Stimulated activated CD4-positive, alpha-beta T cell treated with anti-CD3 and anti-CD28 coated beads, TNF-alpha, amount 100 ng/mL, for 4 hours (primary cell): ENCODE measurements at regions not wholly inside any gene's neighbourhood (a gene's known extent, or its start where the extent isn't known, plus 50 kb on each side); places are given as distances from the start of the nearest gene placed in this dataset.
"Not testable (repeated sequence)": the region's sequence is repeated elsewhere in the genome, so short reads cannot be mapped to it uniquely, and the experiment has no call there.

Experiments
- DNase-seq, 3 experiments: peaks; one replicate each; pipeline ENCODE4 v3.0.0-alpha.2; 2020; ENCODE audit warnings: low read depth in 3 of 3

DNA sequence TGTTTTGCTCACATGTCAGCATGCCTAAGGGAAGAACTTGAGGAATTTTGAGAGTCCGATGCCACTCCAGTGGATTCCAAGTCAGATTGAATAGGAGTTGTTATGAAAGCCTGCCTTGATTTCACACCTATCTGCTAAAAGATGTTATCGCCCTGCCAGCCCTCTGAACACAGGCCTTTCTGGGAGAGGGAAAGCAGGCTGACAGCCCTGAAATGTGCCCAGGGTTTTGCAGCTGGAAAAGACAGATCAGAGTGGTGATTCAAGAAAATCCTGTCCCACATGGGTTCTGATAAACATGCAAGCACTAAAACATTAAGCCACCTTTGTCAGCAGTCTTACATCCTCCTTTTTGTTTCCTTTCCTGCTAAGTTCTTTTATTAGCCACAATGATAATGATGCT lies 1752.9 kb upstream of the CELF4 start:
- no peak for DNase-seq

DNA sequence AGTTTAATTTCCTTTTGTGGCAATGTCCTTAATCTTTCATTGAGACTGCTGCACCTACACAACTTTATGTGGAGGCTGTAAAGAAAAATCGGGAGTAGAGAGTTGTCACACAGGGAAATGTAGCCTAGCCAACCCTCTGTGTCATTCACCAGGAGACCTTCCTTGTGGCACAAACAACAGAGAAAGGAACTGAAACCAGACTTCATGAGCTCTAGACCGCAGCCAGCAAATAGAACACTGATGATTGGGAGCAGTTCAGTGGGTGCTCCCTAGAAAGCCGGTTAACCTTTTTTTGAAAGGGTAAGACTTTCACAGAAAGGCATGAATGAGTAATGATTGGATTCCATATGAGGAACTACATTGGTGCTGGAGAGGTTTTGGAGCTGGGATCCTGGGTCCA lies 1752.4 kb upstream of the CELF4 start:
- no peak for DNase-seq

DNA sequence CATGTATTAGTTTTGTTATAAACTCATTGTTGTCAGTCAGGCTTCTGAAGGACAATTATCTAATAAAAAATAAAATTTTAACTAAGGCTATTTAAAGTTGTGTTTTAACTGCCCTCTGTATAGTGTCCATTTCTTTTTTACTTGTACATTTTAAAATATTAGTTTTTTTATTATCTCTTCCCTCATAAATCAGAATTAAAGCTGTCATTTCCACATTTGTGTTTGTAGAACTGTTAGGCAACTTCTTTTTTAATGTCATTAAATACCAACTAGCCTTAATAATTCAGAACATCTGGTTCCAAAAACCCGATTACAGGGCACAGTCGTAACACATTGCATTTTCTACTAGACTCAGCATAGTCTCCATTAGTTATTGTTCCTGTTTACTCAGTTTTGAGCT lies 1749.0 kb upstream of the CELF4 start:
- no peak for DNase-seq

DNA sequence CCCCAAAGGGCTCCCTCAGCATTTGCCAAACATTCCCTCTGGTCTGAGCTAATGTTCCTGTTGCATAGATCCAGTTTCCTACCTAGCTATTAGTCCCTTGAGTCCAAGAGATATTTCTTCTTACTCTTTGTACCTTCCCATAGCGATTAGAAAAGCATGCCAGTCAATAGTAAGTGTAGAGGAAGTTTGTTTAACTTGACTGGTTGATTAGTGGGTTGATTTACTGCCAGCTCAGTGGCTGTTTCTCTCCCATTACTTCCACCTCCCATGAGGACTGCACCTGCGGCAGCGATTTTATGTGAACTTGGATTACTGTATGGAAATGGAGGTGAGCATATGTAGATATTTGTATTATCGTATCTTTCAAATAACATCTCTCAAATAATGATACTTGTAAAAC lies 1748.4 kb upstream of the CELF4 start:
- DNase-seq: no peak

DNA sequence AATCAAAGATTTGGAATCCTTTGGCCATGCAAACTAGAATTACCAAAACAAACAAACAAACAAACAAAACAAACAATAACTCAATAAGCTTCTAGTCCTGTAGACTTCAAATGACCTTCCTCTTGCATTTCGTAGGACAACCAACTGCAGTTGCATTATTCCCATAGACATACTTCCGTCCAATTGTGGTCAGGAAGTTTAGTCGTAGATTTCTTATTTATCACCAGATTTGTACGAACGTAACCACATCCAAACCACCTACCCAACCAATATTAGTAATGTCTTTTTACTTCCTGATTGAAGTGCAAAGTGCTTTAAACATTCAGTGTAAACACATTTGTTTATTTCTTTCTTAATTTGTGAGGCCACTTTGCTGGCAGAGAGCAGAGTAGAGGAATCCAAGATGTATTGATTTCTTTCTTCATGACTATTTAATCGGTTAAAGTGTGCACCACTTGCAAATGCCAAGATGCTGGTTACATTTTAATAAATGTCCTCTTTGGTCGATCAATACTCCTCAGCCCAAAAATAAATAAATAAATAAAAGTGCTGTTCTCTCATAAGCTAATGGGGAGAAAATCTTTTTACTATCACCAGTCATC lies 1745.6 kb upstream of the CELF4 start:
- no peak for DNase-seq

DNA sequence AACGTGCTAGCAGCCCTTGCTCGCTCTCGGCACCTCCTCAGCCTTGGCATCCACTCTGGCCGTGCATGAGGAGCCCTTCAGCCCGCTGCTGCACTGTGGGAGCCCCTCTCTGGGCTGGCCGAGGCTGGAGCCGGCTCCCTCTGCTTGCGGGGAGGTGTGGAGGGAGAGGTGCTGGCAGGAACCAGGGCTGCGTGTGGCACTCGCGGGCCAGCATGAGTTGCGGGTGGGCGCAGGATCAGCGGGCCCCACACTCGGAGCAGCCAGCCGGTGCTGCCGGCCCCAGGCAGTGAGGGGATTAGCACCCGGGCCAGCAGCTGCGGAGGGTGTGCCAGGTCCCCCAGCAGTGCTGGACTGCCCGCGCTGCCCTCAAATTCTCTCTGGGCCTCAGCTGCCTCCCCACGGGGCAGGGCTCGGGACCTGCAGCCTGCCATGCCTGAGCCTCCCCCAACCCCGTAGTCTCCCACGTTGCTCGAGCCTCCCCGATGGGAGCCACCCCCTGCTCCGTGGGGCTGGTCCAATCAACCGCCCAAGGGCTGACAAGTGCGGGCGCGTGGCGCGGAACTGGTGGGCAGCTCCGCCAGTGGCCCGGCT lies 1743.4 kb upstream of the CELF4 start:
- not testable (repeated sequence) for DNase-seq

DNA sequence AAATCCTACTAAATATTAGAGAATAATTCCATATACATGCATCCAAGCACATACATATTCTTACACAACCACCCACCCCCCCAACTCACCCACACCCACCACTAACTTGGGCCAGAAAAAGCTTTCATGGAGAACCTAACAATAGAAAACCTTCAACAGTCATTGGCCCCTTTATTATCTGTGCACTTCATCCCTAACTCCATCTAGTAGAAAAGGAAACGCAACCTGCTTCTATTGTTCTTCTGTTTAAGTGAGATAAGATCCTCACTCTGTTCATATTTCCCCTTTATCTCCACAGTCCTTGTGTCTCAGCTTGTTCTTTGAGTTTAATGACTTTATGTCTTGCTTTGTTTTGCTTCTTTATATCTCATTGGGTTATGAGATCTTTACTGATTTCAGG lies 1740.2 kb upstream of the CELF4 start:
- DNase-seq: no peak

DNA sequence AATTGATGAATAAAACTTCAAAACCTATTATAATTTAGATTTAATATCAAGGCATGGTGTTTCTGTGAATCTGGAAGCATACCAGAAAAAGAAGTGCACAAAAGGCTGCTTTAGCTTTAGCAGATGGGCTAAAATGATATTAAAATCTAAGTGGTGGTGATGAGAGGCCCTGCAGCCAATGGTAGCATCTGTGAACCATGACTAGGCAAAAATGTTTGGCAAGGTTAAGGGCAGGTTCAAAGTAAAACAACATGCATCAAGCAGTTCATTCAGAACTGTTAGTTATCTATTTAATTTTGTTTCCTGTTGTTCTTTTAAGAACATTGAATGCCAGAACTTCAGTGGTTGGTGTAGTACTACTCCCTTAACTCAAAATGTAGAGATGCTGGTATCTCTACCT lies 1736.9 kb upstream of the CELF4 start:
- DNase-seq: no peak

DNA sequence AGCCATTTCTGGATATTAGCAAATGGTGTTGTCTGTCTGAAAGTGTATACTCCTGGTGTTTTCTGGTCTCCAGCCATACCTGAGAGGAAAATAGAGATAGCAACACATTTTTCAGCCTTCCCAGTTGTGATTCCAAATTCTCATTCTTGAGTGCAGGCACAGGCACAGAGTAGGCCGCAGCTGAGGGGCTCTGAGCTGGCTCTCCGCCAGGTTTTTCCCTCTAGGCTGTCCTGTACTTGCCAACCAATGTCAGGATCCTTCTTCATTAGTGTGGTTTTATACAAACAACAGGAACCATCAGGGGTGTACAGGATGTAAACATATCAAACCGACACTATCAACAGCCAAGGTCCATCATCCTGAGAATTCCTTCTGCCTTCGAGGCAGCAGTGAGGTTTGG lies 1733.6 kb upstream of the CELF4 start:
- no peak for DNase-seq

DNA sequence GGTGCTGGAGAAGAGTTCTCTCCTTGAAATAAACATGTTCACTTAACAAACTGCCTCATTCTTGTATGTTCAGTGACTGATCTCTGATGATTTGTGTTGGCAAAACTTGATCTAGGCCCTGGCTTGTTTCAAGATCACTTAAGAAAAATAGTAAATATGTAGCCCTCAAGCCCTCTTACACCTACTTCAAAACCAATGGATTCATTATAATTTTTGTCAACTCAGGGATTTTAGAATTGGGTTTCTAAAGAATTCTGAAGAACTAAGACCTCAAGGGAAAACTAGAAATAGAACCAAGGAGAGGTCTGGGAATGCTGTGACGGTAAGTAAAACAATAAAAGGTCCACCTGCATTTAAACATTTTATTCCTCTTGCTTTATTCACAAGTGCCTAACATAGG lies 1731.6 kb upstream of the CELF4 start:
- no peak for DNase-seq

DNA sequence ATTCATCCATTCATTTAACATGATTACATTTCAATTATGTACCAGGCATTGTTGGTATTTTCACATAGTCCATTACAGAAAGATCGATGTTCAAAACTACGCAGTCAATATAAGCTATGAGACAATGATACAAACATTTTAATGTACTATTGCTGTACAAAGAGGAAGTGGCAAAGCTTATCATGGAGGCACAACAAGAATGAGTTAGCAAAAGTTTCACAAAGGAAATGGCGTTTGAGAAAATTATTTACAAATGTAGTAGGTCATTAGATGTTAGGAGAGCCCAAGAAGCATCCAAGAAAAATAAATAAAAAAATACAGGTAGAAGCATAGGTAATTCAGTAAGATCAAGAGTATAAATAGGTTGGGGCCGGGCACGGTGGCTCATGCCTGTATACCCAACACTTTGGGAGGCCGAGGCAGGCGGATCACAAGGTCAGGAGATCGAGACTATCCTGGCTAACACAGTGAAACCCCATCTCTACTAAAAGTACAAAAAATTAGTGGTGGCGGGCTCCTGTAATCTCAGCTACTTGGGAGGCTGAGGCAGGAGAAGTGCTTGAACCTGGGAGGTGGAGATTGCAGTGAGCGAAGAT lies 1730.8 kb upstream of the CELF4 start:
- no peak for DNase-seq

DNA sequence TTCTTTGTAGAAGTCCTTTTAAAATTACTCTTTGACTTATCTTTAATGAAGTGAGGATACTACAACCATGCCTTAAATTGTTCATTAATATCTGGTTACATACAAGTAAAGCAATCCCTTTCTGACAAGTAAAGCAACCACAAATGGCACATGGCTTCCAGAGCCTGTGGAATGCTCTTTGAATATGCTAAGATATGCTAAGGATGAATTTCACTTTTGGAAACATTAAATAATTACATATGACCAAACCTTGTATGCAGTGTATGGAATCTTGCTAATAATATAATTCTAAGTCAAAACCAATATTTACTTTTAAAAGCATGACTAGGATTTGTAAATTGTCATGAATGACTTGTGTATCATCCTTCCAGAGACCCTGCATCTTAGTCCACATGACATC lies 1711.2 kb upstream of the CELF4 start:
- DNase-seq: no peak

DNA sequence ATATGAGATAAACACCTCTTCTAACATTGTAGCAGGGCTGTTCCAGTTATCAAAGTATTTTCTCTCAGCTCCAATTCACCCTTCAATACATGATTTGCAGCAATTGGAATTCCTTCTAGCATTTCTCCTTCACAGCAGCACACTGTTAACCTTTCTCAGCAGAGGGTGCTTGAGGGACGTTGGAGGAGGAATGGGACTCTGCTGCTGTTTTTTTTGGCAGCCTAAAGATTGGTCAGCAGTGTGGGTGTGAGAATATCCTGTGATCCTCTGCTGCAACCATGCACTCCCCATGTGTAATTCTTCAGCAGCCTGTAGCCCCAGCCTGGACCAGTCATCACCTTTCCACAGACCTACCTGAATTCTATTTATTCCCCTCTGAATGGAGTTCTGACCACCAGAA lies 1708.9 kb upstream of the CELF4 start:
- DNase-seq: no peak

DNA sequence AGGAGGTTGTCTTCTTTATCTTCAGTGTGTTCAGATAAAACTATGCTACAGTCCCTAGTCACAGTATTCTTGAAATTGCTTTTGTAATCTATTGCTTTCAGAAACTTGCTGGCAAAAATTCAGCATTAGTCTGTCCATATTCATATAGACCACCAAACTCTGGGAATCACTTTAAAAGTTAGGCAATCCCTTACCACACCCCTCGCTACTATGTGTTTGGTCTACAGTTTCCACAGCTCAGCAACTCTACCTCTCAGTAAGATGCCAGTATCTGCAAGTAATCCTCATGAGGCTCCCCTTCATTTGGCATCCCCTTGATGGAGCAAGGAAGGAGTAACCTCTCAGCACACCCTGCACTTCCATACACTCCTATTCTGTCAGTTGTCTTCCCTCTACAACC lies 1706.6 kb upstream of the CELF4 start:
- DNase-seq: no peak

DNA sequence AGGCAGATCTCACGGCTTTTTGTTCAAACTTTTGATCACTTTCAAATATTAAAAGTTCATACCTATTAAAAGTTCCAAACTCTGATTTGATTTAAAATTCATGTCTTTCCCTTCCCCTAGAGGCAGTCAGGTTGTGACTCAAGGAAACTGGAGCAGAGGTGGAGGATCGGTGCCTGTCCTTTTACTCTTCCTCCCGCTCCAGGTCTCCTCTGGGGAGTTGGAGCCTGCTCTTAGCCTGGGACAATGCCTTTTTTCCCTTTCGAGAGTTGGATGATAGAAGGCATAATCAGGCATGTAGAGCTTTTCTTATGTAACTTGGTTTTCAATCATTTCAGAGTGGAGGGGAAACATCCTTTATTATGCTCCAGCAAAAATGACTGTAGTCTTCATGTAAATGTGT lies 1706.1 kb upstream of the CELF4 start:
- DNase-seq: no peak

DNA sequence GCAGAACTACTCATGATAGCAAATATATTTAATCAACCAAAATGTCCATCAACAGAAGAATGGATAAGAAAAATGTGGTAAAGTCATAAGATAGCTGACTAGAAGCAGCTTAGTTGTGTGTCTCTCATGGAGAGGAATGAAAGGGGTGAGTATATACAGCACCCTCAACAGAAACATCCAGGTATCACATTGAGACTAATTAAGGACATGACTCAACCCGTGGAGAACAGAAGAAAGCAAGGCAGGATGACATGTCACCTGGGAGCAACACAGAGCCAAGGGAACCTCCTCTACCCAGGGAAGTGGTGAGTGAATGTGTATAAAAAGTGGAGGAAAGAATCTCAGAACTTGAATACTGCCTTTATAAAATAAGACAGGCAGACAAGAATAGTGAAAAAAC lies 1695.0 kb upstream of the CELF4 start:
- no peak for DNase-seq

DNA sequence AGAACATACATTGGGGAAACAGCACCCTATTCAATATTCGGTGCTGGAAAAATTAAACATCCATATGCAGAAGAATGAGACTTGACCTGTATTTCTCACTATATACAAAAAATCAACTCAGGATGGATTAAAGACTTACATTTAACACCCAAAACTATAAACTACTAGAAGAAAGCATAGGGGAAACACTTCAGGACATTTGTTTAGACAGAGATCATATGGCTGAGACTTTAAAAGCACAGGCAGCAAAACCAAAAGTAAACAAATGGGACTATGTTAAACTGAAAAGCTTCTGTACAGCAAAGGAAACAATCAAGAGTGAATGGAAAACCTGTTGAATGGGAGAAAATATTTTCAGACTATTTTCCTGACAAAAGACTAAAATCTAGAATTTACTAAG lies 1694.1 kb upstream of the CELF4 start:
- no peak for DNase-seq

DNA sequence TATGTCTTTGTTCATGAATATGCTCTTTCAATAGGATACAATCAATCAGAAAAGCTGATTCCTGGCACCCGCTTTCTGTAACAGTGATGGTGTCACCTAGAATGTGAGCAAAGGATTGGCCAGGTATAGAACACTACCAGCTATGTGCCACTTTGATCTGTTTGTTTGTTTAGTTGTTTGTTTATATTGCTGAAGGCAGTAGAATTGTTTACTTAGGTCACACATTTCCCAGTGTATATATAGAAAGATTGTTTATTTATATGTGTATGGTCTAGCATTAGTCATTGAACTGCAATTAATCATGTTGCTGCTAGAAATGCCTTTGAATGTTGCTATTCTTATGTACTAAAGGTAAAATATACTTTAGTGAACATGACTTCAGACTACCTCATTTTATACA lies 1678.6 kb upstream of the CELF4 start:
- DNase-seq: no peak

DNA sequence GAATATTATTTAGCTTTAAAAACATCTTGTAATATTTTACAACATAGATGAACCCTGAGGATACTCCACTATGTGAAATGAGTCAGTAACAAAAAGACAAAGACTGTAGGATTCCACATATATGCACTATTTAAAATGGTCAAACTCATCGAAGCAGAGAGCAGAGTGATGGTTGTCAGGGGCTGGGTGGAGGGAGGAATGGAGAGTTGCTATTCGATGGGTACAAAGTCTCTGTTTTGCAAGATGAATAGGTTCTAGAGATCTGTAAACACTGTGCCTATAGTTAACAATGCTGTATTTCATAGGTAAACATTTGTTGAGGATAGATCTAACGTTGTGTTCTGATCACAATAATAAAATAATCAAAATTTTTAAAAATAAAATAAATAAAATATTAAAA lies 1675.9 kb upstream of the CELF4 start:
- no peak for DNase-seq

DNA sequence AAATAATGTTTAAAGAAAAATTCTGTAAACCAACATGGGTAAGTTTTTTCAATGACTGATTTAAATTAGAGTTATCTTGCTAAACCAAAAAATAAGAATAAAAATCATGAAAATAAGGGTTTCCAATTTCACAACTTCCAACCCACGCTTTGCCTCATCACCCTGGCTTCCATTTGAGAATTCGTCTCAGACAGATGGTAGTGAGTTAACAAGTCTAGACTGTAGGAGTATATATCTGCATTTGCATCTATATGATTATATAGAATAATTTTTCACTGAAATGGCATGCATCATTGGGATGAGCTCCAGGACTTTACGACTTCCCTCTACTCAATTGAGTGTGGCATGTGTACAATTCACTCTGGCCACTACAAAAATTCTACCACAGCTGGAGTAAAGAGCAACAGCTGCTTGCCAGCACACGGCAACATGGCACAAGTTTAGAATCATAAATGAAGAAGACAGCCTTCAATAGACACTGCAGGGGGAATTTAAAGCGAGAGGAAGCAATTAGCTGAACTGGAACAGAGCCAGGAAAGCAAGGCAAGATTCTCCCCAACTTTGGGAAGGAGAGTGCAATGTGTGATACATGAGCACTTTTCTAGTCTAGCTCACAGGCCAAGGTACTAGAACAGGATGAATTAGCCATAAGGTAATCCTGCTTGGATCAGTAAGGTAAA lies 1673.5 kb upstream of the CELF4 start:
- no peak for DNase-seq

DNA sequence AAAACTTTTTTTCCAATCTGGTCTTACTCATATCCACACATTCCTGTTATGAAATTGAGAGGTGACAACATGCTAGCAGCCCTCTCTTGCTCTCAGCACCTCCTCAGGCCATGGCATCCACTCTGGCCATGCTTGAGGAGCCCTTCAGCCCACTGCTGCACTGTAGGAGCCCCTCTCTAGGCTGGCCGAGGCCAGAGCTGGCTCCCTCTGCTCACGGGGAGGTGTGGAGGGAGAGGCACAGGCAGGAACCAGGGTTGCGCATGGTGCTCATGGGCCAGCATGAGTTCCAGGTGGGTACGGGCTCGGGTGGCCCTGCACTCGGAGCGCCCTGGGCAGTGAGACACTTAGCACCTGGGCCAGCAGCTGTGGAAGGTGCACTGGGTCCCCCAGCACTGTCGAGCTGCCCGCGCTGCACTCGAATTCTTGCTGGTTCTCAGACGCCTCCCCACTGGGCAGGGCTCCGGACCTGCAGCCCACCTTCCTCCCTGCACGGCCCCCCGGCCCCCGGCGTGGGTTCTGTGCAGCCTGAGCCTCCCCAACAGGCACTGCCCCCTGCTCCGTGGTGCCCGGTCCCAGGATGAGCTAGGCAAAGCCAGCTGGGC lies 1669.6 kb upstream of the CELF4 start:
- no peak for DNase-seq

DNA sequence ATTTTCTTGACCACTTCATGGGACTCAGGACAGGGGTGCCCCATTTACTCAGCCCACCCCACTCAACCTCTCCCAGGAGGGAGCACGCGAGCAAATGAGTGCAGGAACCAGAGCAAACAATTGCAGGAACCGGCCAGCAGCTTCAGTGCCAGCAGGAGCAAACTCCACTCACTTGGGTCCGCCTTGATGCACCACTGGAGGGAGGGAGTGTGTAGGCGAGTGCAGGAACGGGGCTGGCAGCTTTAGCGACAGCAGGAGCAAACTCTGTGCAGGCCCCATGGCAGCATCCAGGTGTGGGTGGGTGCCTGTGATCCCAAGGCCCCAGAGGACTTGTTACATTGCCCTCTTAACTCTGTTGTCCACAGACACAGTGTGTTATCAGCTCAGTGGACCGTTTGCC lies 1667.3 kb upstream of the CELF4 start:
- DNase-seq: no peak

DNA sequence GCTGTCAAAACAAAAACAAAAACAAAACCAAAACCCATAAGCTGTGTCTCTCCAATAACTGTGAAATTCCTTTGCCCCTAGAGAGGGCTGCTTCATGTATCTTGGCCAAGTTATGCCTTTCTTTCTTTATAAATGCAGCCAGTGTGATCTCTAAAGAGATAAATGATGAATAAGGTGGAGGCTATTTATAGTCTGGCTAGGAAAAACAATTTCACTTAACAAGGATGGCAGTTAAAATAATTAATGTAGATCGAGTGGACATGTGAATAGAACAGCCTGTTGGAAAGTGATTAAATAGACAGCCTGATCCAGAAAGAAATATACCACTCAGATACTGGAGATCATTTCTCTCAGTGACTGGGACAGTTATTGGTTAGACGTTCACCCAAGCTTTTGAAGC lies 1666.9 kb upstream of the CELF4 start:
- no peak for DNase-seq
